HFF-Myc (cell line): ENCODE measurements at regions not wholly inside any gene's neighbourhood (a gene's known extent, or its start where the extent isn't known, plus 50 kb on each side); places are given as distances from the start of the nearest gene placed in this dataset.

Experiments
- DNase-seq: peaks from one replicate; pipeline ENCODE4 v3.0.0-alpha.2; 2011; ENCODE audit warnings: low read depth; ENCODE audit errors: extremely low read depth
- H3K4me3 ChIP-seq: replicated peaks from 2 replicates; pipeline ENCODE4 v1.5.1; 2011; ENCODE audit warnings: low read depth, mild to moderate bottlenecking, control low read depth, low read length
- TF ChIP-seq, protein P1 (sequence below): IDR thresholded peaks from 2 replicates; pipeline ENCODE4 v1.5.1; 2012; ENCODE audit warnings: mild to moderate bottlenecking, low read depth, low read length, control low read depth; ENCODE audit errors: missing control alignments

DNA sequence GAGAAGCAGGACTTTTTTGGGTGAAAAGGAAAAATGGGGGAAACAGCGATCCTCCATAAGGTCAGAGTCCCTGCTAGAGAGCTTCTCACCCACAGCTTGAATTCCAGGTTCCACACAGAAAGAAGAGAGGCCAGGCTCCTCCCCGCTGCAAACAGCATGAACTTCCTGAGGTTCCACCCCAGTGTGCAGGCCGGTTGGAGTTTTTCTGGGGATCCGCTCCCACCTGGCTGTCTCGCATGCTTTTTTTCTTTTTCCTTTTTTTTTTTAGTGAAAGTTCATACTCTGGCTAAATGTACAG is 595.1 kb upstream of the ZP4 start:
- no peak overlapping the region for H3K4me3 ChIP-seq
- TF ChIP-seq, protein P1, sequence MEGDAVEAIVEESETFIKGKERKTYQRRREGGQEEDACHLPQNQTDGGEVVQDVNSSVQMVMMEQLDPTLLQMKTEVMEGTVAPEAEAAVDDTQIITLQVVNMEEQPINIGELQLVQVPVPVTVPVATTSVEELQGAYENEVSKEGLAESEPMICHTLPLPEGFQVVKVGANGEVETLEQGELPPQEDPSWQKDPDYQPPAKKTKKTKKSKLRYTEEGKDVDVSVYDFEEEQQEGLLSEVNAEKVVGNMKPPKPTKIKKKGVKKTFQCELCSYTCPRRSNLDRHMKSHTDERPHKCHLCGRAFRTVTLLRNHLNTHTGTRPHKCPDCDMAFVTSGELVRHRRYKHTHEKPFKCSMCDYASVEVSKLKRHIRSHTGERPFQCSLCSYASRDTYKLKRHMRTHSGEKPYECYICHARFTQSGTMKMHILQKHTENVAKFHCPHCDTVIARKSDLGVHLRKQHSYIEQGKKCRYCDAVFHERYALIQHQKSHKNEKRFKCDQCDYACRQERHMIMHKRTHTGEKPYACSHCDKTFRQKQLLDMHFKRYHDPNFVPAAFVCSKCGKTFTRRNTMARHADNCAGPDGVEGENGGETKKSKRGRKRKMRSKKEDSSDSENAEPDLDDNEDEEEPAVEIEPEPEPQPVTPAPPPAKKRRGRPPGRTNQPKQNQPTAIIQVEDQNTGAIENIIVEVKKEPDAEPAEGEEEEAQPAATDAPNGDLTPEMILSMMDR = no peak
- no peak for DNase-seq

DNA sequence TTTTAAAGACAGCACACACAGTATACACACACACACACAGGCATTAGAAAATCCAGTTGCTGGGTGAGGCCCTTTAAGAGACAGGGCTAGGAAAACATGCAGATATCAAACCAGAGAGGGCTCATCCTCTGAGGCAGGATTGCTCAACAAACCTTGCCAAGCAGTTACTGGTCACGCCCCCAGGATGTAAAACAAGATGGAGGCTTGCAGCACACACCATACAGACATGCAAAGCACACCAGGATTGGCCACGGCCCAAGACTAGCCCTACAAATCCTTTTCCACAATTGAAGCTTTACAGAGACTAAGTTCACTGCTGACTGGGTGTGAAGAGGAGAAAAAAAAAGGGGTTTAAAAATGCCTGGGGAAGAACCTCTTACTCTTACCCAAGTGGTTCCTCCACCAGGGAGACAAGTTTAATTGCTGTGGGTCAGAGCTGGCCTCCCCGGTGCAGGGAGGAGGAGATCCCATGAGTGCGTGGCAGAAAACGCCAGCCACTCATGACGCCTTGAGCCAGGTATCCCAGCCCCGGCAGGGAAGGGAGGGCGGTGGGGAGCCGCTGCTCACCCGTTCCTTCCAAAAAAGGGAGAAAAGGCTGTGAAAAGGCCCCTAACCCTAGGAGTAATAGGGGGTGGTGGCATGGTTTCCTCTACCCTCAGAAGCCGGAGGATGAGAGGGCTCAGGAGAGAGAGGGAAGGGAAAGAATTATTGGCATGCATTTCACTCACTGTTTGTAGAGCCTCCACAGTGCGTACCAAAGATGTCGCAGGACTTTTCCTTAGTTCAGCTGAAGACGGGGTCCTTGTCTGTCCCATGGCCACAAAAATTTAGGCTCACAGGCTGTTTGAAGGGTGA is 594.6 kb upstream of the ZP4 start:
- DNase-seq = peak; percentile 0
- TF ChIP-seq, protein P1 = no peak
- H3K4me3 ChIP-seq = no peak overlapping the region

DNA sequence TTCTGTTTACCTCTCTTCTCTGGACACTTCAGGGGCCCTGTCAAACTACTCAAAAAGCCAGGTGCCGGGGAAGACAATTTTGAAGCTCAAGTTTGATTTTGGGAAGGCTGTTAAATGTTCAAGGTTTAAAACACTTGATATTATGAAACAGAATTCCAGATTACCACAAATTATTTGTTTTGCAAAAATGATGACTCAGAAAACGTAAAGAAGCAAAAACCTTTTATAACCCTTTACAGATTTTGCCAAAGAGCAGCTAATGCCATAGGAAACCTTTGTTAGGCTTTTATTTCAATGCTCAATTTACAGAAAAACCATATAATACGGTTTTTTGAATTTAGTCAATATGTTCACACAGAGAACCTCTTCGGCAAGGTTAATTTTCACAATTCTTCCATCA is 593.4 kb upstream of the ZP4 start:
- H3K4me3 ChIP-seq = no peak overlapping the region
- TF ChIP-seq, protein P1 = no peak
- no peak for DNase-seq

DNA sequence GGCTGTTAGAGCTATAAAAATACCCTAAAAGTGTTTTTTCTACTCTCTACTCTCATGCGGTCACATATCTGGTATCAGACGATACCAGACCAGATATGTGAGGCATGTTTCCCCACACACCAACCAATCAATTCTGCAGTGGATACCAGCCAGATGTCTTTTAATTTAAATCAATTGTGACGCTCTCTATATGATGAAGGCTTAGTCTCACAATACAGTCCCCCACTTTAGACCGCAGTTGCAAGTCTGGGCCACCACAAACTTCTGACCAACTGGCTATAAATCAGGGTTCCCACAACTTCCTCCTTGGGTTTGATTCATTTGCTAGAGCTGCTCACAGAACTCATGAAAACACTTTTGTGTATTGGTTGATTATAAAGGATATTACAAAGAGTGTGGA is 586.1 kb upstream of the ZP4 start:
- DNase-seq = no peak

DNA sequence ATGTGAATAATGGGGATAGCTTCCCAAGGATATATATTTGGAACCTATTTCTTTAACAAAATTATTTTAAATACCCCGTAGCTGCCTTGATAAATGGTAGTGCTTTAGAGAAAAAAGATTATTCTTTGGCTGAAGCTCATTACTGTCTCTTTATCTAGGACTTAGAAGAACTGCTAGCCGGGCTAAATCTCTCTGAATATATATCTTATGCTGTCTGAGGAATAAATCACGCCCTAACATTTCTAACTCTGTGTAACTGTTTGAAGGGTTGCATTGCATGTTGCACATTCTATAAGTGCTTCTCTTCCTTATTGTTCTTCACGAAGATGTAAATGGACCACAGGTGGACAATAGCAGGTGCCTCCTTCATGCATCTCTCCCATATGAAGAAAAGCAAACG is 585.0 kb upstream of the ZP4 start:
- TF ChIP-seq, protein P1 = no peak
- no peak for DNase-seq
- no peak overlapping the region for H3K4me3 ChIP-seq

More for the DNA sequence above, 586.1 kb upstream of the ZP4 start:
- TF ChIP-seq, protein P1 = no peak
- H3K4me3 ChIP-seq = no peak overlapping the region

DNA sequence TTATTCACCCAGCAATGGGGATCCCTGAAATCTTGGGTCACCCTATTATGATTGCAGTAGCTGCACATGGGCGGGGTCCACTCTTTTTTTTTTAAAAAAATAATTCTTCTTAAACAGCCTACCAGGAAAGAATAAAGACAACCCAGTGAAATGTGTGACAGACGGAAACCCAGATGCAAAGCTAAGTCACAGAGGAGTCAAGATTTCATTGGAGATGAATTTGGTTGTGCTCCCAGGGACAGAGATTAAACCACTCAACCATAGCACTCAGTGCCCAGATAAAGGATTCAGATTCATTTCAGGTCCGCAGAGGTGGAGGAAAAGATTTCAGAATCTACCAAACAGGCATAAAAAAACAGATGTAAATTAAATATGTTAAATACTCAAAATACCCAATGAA is 583.5 kb upstream of the ZP4 start:
- no peak overlapping the region for H3K4me3 ChIP-seq
- DNase-seq = no peak
- TF ChIP-seq, protein P1 = no peak
